ENCODE measurements at regions not wholly inside any gene's neighbourhood (a gene's known extent, or its start where the extent isn't known, plus 50 kb on each side); places are given as distances from the start of the nearest gene placed in this dataset.

GRCh38 chr12:87779016-87779415 is 250.2 kb downstream of the C12orf50 start:
- H3K9me3 ChIP-seq = no peaks in the 10 kb centered on the region
- ATAC-seq (ENCODE audit: low FRiP score in 2 of 2) = no peak

GRCh38 chr12:87778065-87778464 is 251.1 kb downstream of the C12orf50 start:
- WGBS, 2 donors = 95 to 97% methylated on average over 1 of the region's 1 CpG
- H3K4me1 ChIP-seq = no peaks in the 10 kb centered on the region
- no peak overlapping the region for H3K27ac ChIP-seq
- no peak for DNase-seq
- TF ChIP-seq POLR2A (IDR thresholded peaks at IDR 0.05) = no peak
- no peak for TF ChIP-seq POLR2AphosphoS5 (IDR thresholded peaks at IDR 0.05)
- no peak for TF ChIP-seq CTCF (IDR thresholded peaks at IDR 0.05)
- TF ChIP-seq EP300 (IDR thresholded peaks at IDR 0.05) = no peak
- no peaks in the 10 kb centered on the region for H3K36me3 ChIP-seq
- H3K9me3 ChIP-seq = no peaks in the 10 kb centered on the region
- ATAC-seq (ENCODE audit: low FRiP score in 2 of 2) = no peak
- H3K27me3 ChIP-seq = no peaks in the 10 kb centered on the region
- no peak overlapping the region for H3K4me3 ChIP-seq

More at GRCh38 chr12:87779016-87779415, 250.2 kb downstream of the C12orf50 start:
- H3K4me1 ChIP-seq = no peaks in the 10 kb centered on the region
- TF ChIP-seq EP300 (IDR thresholded peaks at IDR 0.05) = no peak
- no peak for TF ChIP-seq POLR2AphosphoS5 (IDR thresholded peaks at IDR 0.05)
- TF ChIP-seq POLR2A (IDR thresholded peaks at IDR 0.05) = no peak
- TF ChIP-seq CTCF (IDR thresholded peaks at IDR 0.05) = no peak
- H3K27ac ChIP-seq = no peak overlapping the region
- WGBS, 2 donors = 57 to 69% methylated on average over 1 to 2 of the region's 2 CpGs
- H3K27me3 ChIP-seq = no peaks in the 10 kb centered on the region
- no peak overlapping the region for H3K4me3 ChIP-seq
- DNase-seq = no peak
- H3K36me3 ChIP-seq = no peaks in the 10 kb centered on the region

GRCh38 chr12:87775784-87776183 is 253.4 kb downstream of the C12orf50 start:
- TF ChIP-seq CTCF (IDR thresholded peaks at IDR 0.05) (no peak), POLR2A (IDR thresholded peaks at IDR 0.05) (no peak), EP300 (IDR thresholded peaks at IDR 0.05) (no peak), POLR2AphosphoS5 (IDR thresholded peaks at IDR 0.05) (no peak)
- Histone ChIP-seq H3K27me3 (no peaks in the 10 kb centered on the region), H3K9me3 (no peaks in the 10 kb centered on the region), H3K36me3 (no peaks in the 10 kb centered on the region), H3K4me3 (no peak overlapping the region), H3K4me1 (no peaks in the 10 kb centered on the region), H3K27ac (no peak overlapping the region)
- ATAC-seq (ENCODE audit: low FRiP score in 2 of 2) (no peak), DNase-seq (no peak)

- no peaks in the 10 kb centered on the region for H3K36me3 ChIP-seq
- ATAC-seq (ENCODE audit: low FRiP score in 2 of 2) = no peak
- no peaks in the 10 kb centered on the region for H3K9me3 ChIP-seq
- no peak for DNase-seq
- no peak overlapping the region for H3K4me3 ChIP-seq
- no peaks in the 10 kb centered on the region for H3K4me1 ChIP-seq
- no peak overlapping the region for H3K27ac ChIP-seq
- no peak for TF ChIP-seq CTCF (IDR thresholded peaks at IDR 0.05)
- TF ChIP-seq POLR2A (IDR thresholded peaks at IDR 0.05) = no peak
- no peak for TF ChIP-seq EP300 (IDR thresholded peaks at IDR 0.05)
- no peak for TF ChIP-seq POLR2AphosphoS5 (IDR thresholded peaks at IDR 0.05)
- H3K27me3 ChIP-seq = no peaks in the 10 kb centered on the region
Measured at GRCh38 chr12:87775051-87775450, 254.2 kb downstream of the C12orf50 start.

- no peak for ATAC-seq (ENCODE audit: low FRiP score in 2 of 2)
- no peak for TF ChIP-seq POLR2AphosphoS5 (IDR thresholded peaks at IDR 0.05)
- no peak for TF ChIP-seq EP300 (IDR thresholded peaks at IDR 0.05)
- TF ChIP-seq CTCF (IDR thresholded peaks at IDR 0.05) = no peak
- no peak for TF ChIP-seq POLR2A (IDR thresholded peaks at IDR 0.05)
- DNase-seq = no peak
- Histone ChIP-seq H3K27ac (no peak overlapping the region), H3K4me3 (no peak overlapping the region), H3K36me3 (no peaks in the 10 kb centered on the region), H3K9me3 (no peaks in the 10 kb centered on the region), H3K4me1 (no peaks in the 10 kb centered on the region), H3K27me3 (no peaks in the 10 kb centered on the region)
- 77 to 81% methylated on average over 2 of the region's 2 CpGs for WGBS, 2 donors
Measured at GRCh38 chr12:87772401-87772800, 256.8 kb downstream of the C12orf50 start.

All from upper lobe of left lung (tissue), 6 donors.